IMR-90 (cell line): ENCODE measurements at regions not wholly inside any gene's neighbourhood (a gene's known extent, or its start where the extent isn't known, plus 50 kb on each side); places are given as distances from the start of the nearest gene placed in this dataset.

Experiments used
- ATAC-seq: fragments of 200-7000 bp; cut with Tn5 transposase; 2 replicates; pipeline ENCODE4 v1.9.1; 2020; ENCODE audit warnings: low read depth, mild to moderate bottlenecking, moderate library complexity
- BruUV-seq: library from RNA; stranded (reverse); fragments of 400-500 nt; replicated peaks from 2 replicates; lab custom pipeline; 2021; lab: Mats Ljungman, UMichigan
- CTCF ChIA-PET: fragments of 300-600 bp; formaldehyde crosslinking; extraction: SDS; loops from one replicate; lab custom pipeline; 2021; ENCODE audit warnings: antibody characterized with exemption; lab: Yijun Ruan, JAX
- POLR2A ChIA-PET: fragments of 300-600 bp; sonication (Branson Sonifier 250); formaldehyde crosslinking; loops from one replicate; lab custom pipeline; 2022; ENCODE audit warnings: antibody characterized with exemption; ENCODE audit not compliant: unreplicated experiment; lab: Charles Lee
- DNase-seq: peaks from one replicate; pipeline ENCODE4 v3.0.0; 2013
- H2AFZ ChIP-seq: replicated peaks from 2 replicates; pipeline ENCODE3; 2013; ENCODE audit warnings: low read length, mild to moderate bottlenecking; ENCODE audit not compliant: poor library complexity
- H2AK5ac ChIP-seq: 2 replicates; pipeline ENCODE4 v1.6.1; 2013; ENCODE audit warnings: low read depth, low read length, inconsistent platforms
- H2AK9ac ChIP-seq: replicated peaks from 2 replicates; pipeline ENCODE3; 2013; ENCODE audit warnings: mild to moderate bottlenecking, low read depth, low read length, moderate library complexity; ENCODE audit not compliant: poor library complexity
- H2BK120ac ChIP-seq: 2 replicates; pipeline ENCODE4 v1.6.1; 2013; ENCODE audit warnings: low read depth, low read length, inconsistent platforms
- H2BK15ac ChIP-seq: 3 replicates; pipeline ENCODE4 v1.6.1; 2013; ENCODE audit warnings: low read depth, low read length, inconsistent platforms
- H2BK20ac ChIP-seq: 2 replicates; pipeline ENCODE4 v1.6.1; 2013; ENCODE audit warnings: low read depth, mild to moderate bottlenecking, inconsistent platforms, low read length, moderate library complexity
- H2BK5ac ChIP-seq: 2 replicates; pipeline ENCODE4 v1.6.1; 2013; ENCODE audit warnings: mild to moderate bottlenecking, low read depth, low read length, inconsistent platforms; ENCODE audit not compliant: poor library complexity, severe bottlenecking
- H3K14ac ChIP-seq: replicated peaks from 2 replicates; pipeline ENCODE4 v1.6.1; 2013; ENCODE audit warnings: low read depth, low read length, inconsistent platforms
- H3K18ac ChIP-seq: 2 replicates; pipeline ENCODE4 v1.6.1; 2013; ENCODE audit warnings: low read depth, low read length, control low read depth
- H3K23ac ChIP-seq: 2 replicates; pipeline ENCODE4 v1.6.1; 2013; ENCODE audit warnings: low read depth, low read length, inconsistent platforms
- H3K27ac ChIP-seq: 2 replicates; pipeline ENCODE4 v1.5.1; 2013; ENCODE audit warnings: mild to moderate bottlenecking, control low read depth, low read length; ENCODE audit not compliant: insufficient read depth
- H3K27me3 ChIP-seq: 2 replicates; pipeline ENCODE4 v1.6.1; 2013; ENCODE audit warnings: low read length; ENCODE audit not compliant: control insufficient read depth, insufficient read depth
- H3K36me3 ChIP-seq: 2 replicates; pipeline ENCODE4 v1.6.1; 2013; ENCODE audit warnings: low read length, mixed read lengths; ENCODE audit not compliant: control insufficient read depth, insufficient read depth
- H3K4ac ChIP-seq: 2 replicates; pipeline ENCODE4 v1.6.1; 2013; ENCODE audit warnings: low read depth, low read length, inconsistent platforms
- H3K4me1 ChIP-seq: 2 replicates; pipeline ENCODE4 v1.6.1; 2013; ENCODE audit warnings: low read length, mixed read lengths; ENCODE audit not compliant: control insufficient read depth, insufficient read depth
- H3K4me2 ChIP-seq: 2 replicates; pipeline ENCODE4 v1.6.1; 2013; ENCODE audit warnings: low read depth, mild to moderate bottlenecking, control low read depth, low read length, moderate library complexity
- H3K4me3 ChIP-seq: 2 replicates; pipeline ENCODE4 v1.5.1; 2013; ENCODE audit warnings: low read depth, mild to moderate bottlenecking, control low read depth, low read length, moderate library complexity; ENCODE audit not compliant: insufficient read depth
- H3K56ac ChIP-seq: 2 replicates; pipeline ENCODE4 v1.6.1; 2013; ENCODE audit warnings: low read length, inconsistent platforms; ENCODE audit not compliant: insufficient read depth; ENCODE audit errors: extremely low read depth
- H3K79me1 ChIP-seq, 2 experiments: 2 replicates each; pipeline ENCODE4 v1.6.1; 2013; ENCODE audit warnings: low read length in 2 of 2, inconsistent platforms in 1 of 2, low read depth in 1 of 2
- H3K9ac ChIP-seq: 2 replicates; pipeline ENCODE4 v1.6.1; 2013; ENCODE audit warnings: low read depth, low read length, control low read depth
- H3K9me1 ChIP-seq: 2 replicates; pipeline ENCODE4 v1.6.1; 2013; ENCODE audit warnings: low read length, inconsistent platforms; ENCODE audit not compliant: insufficient read depth
- H3K9me3 ChIP-seq: 2 replicates; pipeline ENCODE4 v1.6.1; 2013; ENCODE audit warnings: low read length; ENCODE audit not compliant: control insufficient read depth, insufficient read depth
- H4K20me1 ChIP-seq: 2 replicates; pipeline ENCODE4 v1.6.1; 2013; ENCODE audit warnings: low read length, inconsistent platforms; ENCODE audit not compliant: insufficient read depth
- H4K5ac ChIP-seq: 2 replicates; pipeline ENCODE4 v1.6.1; 2013; ENCODE audit warnings: mild to moderate bottlenecking, low read depth, low read length, control low read depth
- H4K8ac ChIP-seq, 2 experiments: 2 replicates each; pipeline ENCODE4 v1.6.1; 2013; ENCODE audit warnings: low read depth in 2 of 2, low read length in 2 of 2, control low read depth in 1 of 2, inconsistent platforms in 1 of 2
- H4K91ac ChIP-seq: 2 replicates; pipeline ENCODE4 v1.6.1; 2013; ENCODE audit warnings: low read depth, low read length, inconsistent platforms; ENCODE audit not compliant: insufficient read depth
- BHLHE40 ChIP-seq: fragments of 150-350 bp; IDR thresholded peaks from 2 replicates; pipeline ENCODE4 v1.6.1; 2016; ENCODE audit warnings: mild to moderate bottlenecking, low read depth, low read length
- CEBPB ChIP-seq: IDR thresholded peaks from 2 replicates; pipeline ENCODE4 v1.6.1; 2012; ENCODE audit warnings: low read depth, low read length, improper control_type of control experiment
- MAZ ChIP-seq: IDR thresholded peaks from 2 replicates; pipeline ENCODE4 v1.6.1; 2012; ENCODE audit warnings: low read depth, mild to moderate bottlenecking, low read length, improper control_type of control experiment, moderate library complexity, borderline replicate concordance
- POLR2A ChIP-seq: IDR thresholded peaks from 2 replicates; pipeline ENCODE4 v1.6.1; 2012; ENCODE audit warnings: mild to moderate bottlenecking, low read depth, low read length
- RAD21 ChIP-seq: IDR thresholded peaks from 2 replicates; pipeline ENCODE4 v1.6.1; 2012; ENCODE audit warnings: low read length, improper control_type of control experiment
- WGBS, 2 experiments: methylation state at CpG; one replicate each; pipeline versions ENCODE4 v1.1.5 to v1.1.7; 2013; ENCODE audit warnings: missing lambda C conversion rate in 2 of 2; ENCODE audit not compliant: insufficient read length in 1 of 2; ENCODE audit errors: extremely low coverage in 2 of 2; 5-methylcytosine and 5-hydroxymethylcytosine counted together
- dilution Hi-C: fragments of 300-500 bp; cut with HindIII; formaldehyde crosslinking; loops from one replicate; pipeline ENCODE4 v1.14.3; 2018; ENCODE audit warnings: low sequenced_read_pairs; ENCODE audit not compliant: unreplicated experiment
- in situ Hi-C: fragments of 300-500 bp; cut with MboI; formaldehyde crosslinking; loops from 3 replicates; pipeline ENCODE4 v1.14.3; 2019; ENCODE audit warnings: low sequenced_read_pairs, inconsistent platforms, mixed read lengths
- intact Hi-C: fragments of 100-400 bp; cut with micrococcal nuclease; formaldehyde crosslinking; loops from 2 replicates; pipeline ENCODE4 v1.10.0; 2022
- TF ChIP-seq, protein P1 (sequence below): fragments of 150-350 bp; IDR thresholded peaks from 2 replicates; pipeline ENCODE4 v1.6.1; 2016; ENCODE audit warnings: low read depth, mild to moderate bottlenecking, low read length, moderate library complexity, borderline replicate concordance

DNA sequence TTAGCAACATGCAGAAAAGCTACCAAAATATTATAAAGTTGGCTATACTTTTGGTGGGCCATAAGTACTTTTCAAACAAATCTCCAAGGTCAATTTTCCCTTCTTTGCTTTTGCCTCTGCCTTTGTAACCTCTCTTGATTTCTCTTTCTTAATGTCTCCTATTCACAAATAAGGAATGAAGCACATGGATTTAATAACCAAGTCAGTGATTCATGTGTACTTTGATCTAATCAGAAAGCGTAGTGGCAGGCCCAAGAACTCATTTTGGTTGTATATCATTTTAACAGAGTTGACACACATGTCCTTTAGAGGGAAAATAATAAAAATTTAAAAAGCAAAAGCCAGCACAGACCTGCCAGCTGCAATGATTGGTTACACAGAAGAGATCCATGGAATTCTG lies 93.7 kb downstream of the FZD1 start:
- Histone ChIP-seq H2BK120ac (no peak overlapping the region), H3K4me3 (no peak overlapping the region), H3K23ac (no peak overlapping the region), H3K14ac (no peak overlapping the region), H4K91ac (no peak overlapping the region), H3K9ac (no peak overlapping the region), H4K5ac (no peak overlapping the region), H2BK5ac (no peak overlapping the region), H2BK20ac (no peak overlapping the region), H2AK5ac (no peak overlapping the region), H3K4me2 (no peak overlapping the region), H3K56ac (no peak overlapping the region), H3K9me1 (no peaks in the 10 kb centered on the region), H2AFZ (no peak overlapping the region), H3K27me3 (peaks cover 3% of the 10 kb centered on the region), H4K8ac (no peak overlapping the region), H2AK9ac (no peak overlapping the region), H3K27ac (no peak overlapping the region), H3K36me3 (no peaks in the 10 kb centered on the region), H3K79me1 (no peaks in the 10 kb centered on the region), H3K4ac (no peak overlapping the region), H3K4me1 (no peaks in the 10 kb centered on the region), H3K9me3 (no peaks in the 10 kb centered on the region), H4K20me1 (no peaks in the 10 kb centered on the region), H3K18ac (no peak overlapping the region), H2BK15ac (no peak overlapping the region)
- in situ Hi-C loops (no loop called here), intact Hi-C loops (no loop called here), dilution Hi-C loops (no loop called here)
- POLR2A ChIA-PET: no interaction called here
- CTCF ChIA-PET: no interaction called here
- TF ChIP-seq RAD21 (no peak), MAZ (no peak), POLR2A (no peak), CEBPB (no peak), BHLHE40 (no peak)
- TF ChIP-seq, protein P1, sequence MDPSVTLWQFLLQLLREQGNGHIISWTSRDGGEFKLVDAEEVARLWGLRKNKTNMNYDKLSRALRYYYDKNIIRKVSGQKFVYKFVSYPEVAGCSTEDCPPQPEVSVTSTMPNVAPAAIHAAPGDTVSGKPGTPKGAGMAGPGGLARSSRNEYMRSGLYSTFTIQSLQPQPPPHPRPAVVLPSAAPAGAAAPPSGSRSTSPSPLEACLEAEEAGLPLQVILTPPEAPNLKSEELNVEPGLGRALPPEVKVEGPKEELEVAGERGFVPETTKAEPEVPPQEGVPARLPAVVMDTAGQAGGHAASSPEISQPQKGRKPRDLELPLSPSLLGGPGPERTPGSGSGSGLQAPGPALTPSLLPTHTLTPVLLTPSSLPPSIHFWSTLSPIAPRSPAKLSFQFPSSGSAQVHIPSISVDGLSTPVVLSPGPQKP: no peak
- DNase-seq: no peak
- no peak for ATAC-seq
- WGBS, 2 experiments: 60% methylated on average over 1 of the region's 1 CpG; no CpG with 5 or more reads in 1 of the 2 experiments
- BruUV-seq: no TSS peak
